ENCODE measurements at regions not wholly inside any gene's neighbourhood (a gene's known extent, or its start where the extent isn't known, plus 50 kb on each side); places are given as distances from the start of the nearest gene placed in this dataset.

GRCh38 chr4:107258359-107258758, 222.2 kb upstream of the DKK2 start:
- H3K27ac ChIP-seq (ENCODE audit: control insufficient read depth, insufficient read depth): no peak overlapping the region
- SMC1A ChIA-PET (ENCODE audit: uncharacterized antibody, unreplicated experiment): no interaction called here
- no peak for DNase-seq (ENCODE audit: low read depth, low spot score)
- intact Hi-C loops (cut with micrococcal nuclease; ENCODE audit: unreplicated experiment): no loop called here
- in situ Hi-C loops (cut with MboI): no loop called here
- no peak for TF ChIP-seq SMARCA5 (IDR thresholded peaks at IDR 0.05)
- no peak for TF ChIP-seq MEF2B (IDR thresholded peaks at IDR 0.05; ENCODE audit: partially characterized antibody, poor library complexity, severe bottlenecking)
- WGBS (ENCODE audit: insufficient coverage, insufficient replicate concordance, low lambda C conversion rate, missing lambda C conversion rate): 46% methylated on average over 2 of the region's 2 CpGs
- BruUV-seq (replicated peaks): no TSS peak
- H3K4me3 ChIP-seq: no peak overlapping the region
- CTCF ChIA-PET: no interaction called here
- no peak overlapping the region for H3K4me2 ChIP-seq (ENCODE audit: control insufficient read depth, insufficient read depth)
- no peak for FAIRE-seq
- no peaks in the 10 kb centered on the region for H4K20me1 ChIP-seq (ENCODE audit: control insufficient read depth, insufficient read depth)
- H3K9ac ChIP-seq (ENCODE audit: control insufficient read depth, insufficient read depth, low read length): no peak overlapping the region
- H3K9me3 ChIP-seq (replicated peaks; ENCODE audit: control insufficient read depth, insufficient read depth, low read length): no peaks in the 10 kb centered on the region
- POLR2A ChIA-PET: no interaction called here
- no peaks in the 10 kb centered on the region for H3K27me3 ChIP-seq (replicated peaks in 1 of 2; ENCODE audit: control insufficient read depth in 2 of 2, insufficient read depth in 2 of 2, low read length in 1 of 2)
- no peaks in the 10 kb centered on the region for H3K79me2 ChIP-seq (ENCODE audit: control insufficient read depth, insufficient read depth, low read length)
- no peak overlapping the region for H2AFZ ChIP-seq (ENCODE audit: control insufficient read depth, low read depth, low read length)
- no peaks in the 10 kb centered on the region for H3K36me3 ChIP-seq (ENCODE audit: control insufficient read depth in 2 of 2, insufficient read depth in 2 of 2, low read length in 1 of 2)
- no peaks in the 10 kb centered on the region for H3K4me1 ChIP-seq (ENCODE audit: control insufficient read depth, insufficient read depth, low read length)
- no peak for ATAC-seq
- RAD21 ChIA-PET (ENCODE audit: unreplicated experiment): no interaction called here

GRCh38 chr4:107255596-107255995, 219.5 kb upstream of the DKK2 start:
- FAIRE-seq: no peak
- in situ Hi-C loops (cut with MboI): no loop called here
- POLR2A ChIA-PET: no interaction called here
- no peak for TF ChIP-seq SUZ12 (IDR thresholded peaks at IDR 0.05; ENCODE audit: unreplicated experiment)
- TF ChIP-seq ATF7 (IDR thresholded peaks at IDR 0.05; ENCODE audit: low read depth): no peak
- TF ChIP-seq CBX5 (IDR thresholded peaks at IDR 0.05; ENCODE audit: low read depth): no peak
- no peak for TF ChIP-seq RBBP5 (conservative IDR thresholded peaks at IDR 0.05)
- no peak for TF ChIP-seq SMARCA5 (IDR thresholded peaks at IDR 0.05)
- no peak for TF ChIP-seq MLLT1 (IDR thresholded peaks at IDR 0.05)
- no peak for TF ChIP-seq FOXM1 (IDR thresholded peaks at IDR 0.05; ENCODE audit: low read depth, low read length)
- Histone ChIP-seq H3K9ac (ENCODE audit: control insufficient read depth, insufficient read depth, low read length) (no peak overlapping the region), H4K20me1 (ENCODE audit: control insufficient read depth, insufficient read depth) (no peaks in the 10 kb centered on the region), H3K27ac (ENCODE audit: control insufficient read depth, insufficient read depth) (no peak overlapping the region), H3K27me3 (replicated peaks in 1 of 2; ENCODE audit: control insufficient read depth in 2 of 2, insufficient read depth in 2 of 2, low read length in 1 of 2) (no peaks in the 10 kb centered on the region), H3K79me2 (ENCODE audit: control insufficient read depth, insufficient read depth, low read length) (no peaks in the 10 kb centered on the region), H3K36me3 (ENCODE audit: control insufficient read depth in 2 of 2, insufficient read depth in 2 of 2, low read length in 1 of 2) (no peaks in the 10 kb centered on the region), H3K9me3 (replicated peaks; ENCODE audit: control insufficient read depth, insufficient read depth, low read length) (no peaks in the 10 kb centered on the region), H3K4me1 (ENCODE audit: control insufficient read depth, insufficient read depth, low read length) (no peaks in the 10 kb centered on the region), H3K4me2 (ENCODE audit: control insufficient read depth, insufficient read depth) (no peak overlapping the region), H2AFZ (ENCODE audit: control insufficient read depth, low read depth, low read length) (no peak overlapping the region), H3K4me3 (no peak overlapping the region)
- SMC1A ChIA-PET (ENCODE audit: uncharacterized antibody, unreplicated experiment): no interaction called here
- intact Hi-C loops (cut with micrococcal nuclease; ENCODE audit: unreplicated experiment): no loop called here
- WGBS (ENCODE audit: insufficient coverage, insufficient replicate concordance, low lambda C conversion rate, missing lambda C conversion rate): 47% methylated on average over 2 of the region's 2 CpGs
- CTCF ChIA-PET: no interaction called here
- no TSS peak for BruUV-seq (replicated peaks)
- no peak for DNase-seq (ENCODE audit: low read depth, low spot score)
- ATAC-seq: no peak
- RAD21 ChIA-PET (ENCODE audit: unreplicated experiment): no interaction called here
